Liver (tissue), 3 donors: ENCODE measurements at regions not wholly inside any gene's neighbourhood (a gene's known extent, or its start where the extent isn't known, plus 50 kb on each side); places are given as distances from the start of the nearest gene placed in this dataset.

Experiments used
- ATF3 ChIP-seq: IDR thresholded peaks from 2 replicates; pipeline ENCODE4 v1.6.1; 2016; ENCODE audit warnings: antibody characterized with exemption
- CTCF ChIP-seq: fragments of 150-350 bp; IDR thresholded peaks from 2 replicates; pipeline ENCODE4 v1.5.1; 2017; ENCODE audit warnings: improper control_type of control experiment, low read depth, low read length; ENCODE audit not compliant: missing input control
- FOXA2 ChIP-seq: IDR thresholded peaks from 2 replicates; pipeline ENCODE4 v1.6.1; 2016; ENCODE audit warnings: antibody characterized with exemption
- JUND ChIP-seq, 2 donors: IDR thresholded peaks; 2 replicates each; pipeline ENCODE4 v1.6.1; 2016; ENCODE audit warnings: antibody characterized with exemption in 2 of 2
- REST ChIP-seq: IDR thresholded peaks from 2 replicates; pipeline ENCODE4 v1.6.1; 2016; ENCODE audit warnings: antibody characterized with exemption, mild to moderate bottlenecking
- YY1 ChIP-seq: IDR thresholded peaks from 2 replicates; pipeline ENCODE4 v1.6.1; 2016; ENCODE audit warnings: antibody characterized with exemption, mild to moderate bottlenecking
- ZBTB33 ChIP-seq: IDR thresholded peaks from 2 replicates; pipeline ENCODE4 v1.6.1; 2016; ENCODE audit warnings: antibody characterized with exemption
- donor health status: healthy.
- donor health status: healthy.

- no peak for TF ChIP-seq REST
- no peak for TF ChIP-seq CTCF
- TF ChIP-seq FOXA2 = no peak
- no peak for TF ChIP-seq ZBTB33
- TF ChIP-seq ATF3 = no peak
- TF ChIP-seq JUND (IDR thresholded peaks at IDR 0.05) = no peak
- no peak for TF ChIP-seq YY1
Observed at GRCh38 chr7:36092221-36092771, 60.8 kb upstream of the EEPD1 start.
